H9 (cell line): ENCODE measurements at regions not wholly inside any gene's neighbourhood (a gene's known extent, or its start where the extent isn't known, plus 50 kb on each side); places are given as distances from the start of the nearest gene placed in this dataset.

Experiments
- DNase-seq: peaks from one replicate; pipeline ENCODE4 v3.0.0-alpha.2; 2017
- H2AFZ ChIP-seq: one replicate; pipeline ENCODE4 v1.6.1; 2013; ENCODE audit warnings: mild to moderate bottlenecking, low read length, control low read depth, moderate library complexity
- H2AK5ac ChIP-seq: 2 replicates; pipeline ENCODE4 v1.6.1; 2013; ENCODE audit warnings: low read length, control low read depth, mixed read lengths; ENCODE audit not compliant: insufficient read length
- H2BK120ac ChIP-seq: one replicate; pipeline ENCODE4 v1.6.1; 2013; ENCODE audit warnings: low read depth, mild to moderate bottlenecking, low read length, control low read depth, inconsistent platforms; ENCODE audit not compliant: poor library complexity, severe bottlenecking
- H2BK12ac ChIP-seq: 2 replicates; pipeline ENCODE4 v1.6.1; 2013; ENCODE audit warnings: low read length, control low read depth, mixed read lengths, low read depth; ENCODE audit not compliant: insufficient read length
- H2BK15ac ChIP-seq: 2 replicates; pipeline ENCODE4 v1.6.1; 2013; ENCODE audit warnings: low read depth, low read length, control low read depth
- H2BK20ac ChIP-seq: one replicate; pipeline ENCODE4 v1.6.1; 2013; ENCODE audit warnings: low read depth, mild to moderate bottlenecking, low read length, control low read depth, inconsistent platforms; ENCODE audit not compliant: poor library complexity, severe bottlenecking
- H2BK5ac ChIP-seq: 2 replicates; pipeline ENCODE4 v1.6.1; 2013; ENCODE audit warnings: low read length, control low read depth, mixed read lengths; ENCODE audit not compliant: insufficient read length
- H3K14ac ChIP-seq: 2 replicates; pipeline ENCODE4 v1.6.1; 2013; ENCODE audit warnings: low read length, control low read depth; ENCODE audit not compliant: insufficient read depth
- H3K18ac ChIP-seq: 2 replicates; pipeline ENCODE4 v1.6.1; 2013; ENCODE audit warnings: low read depth, mild to moderate bottlenecking, mixed read lengths, low read length, control low read depth; ENCODE audit not compliant: insufficient read length
- H3K23ac ChIP-seq: 2 replicates; pipeline ENCODE4 v1.6.1; 2013; ENCODE audit warnings: low read length, control low read depth, mixed read lengths, low read depth; ENCODE audit not compliant: insufficient read length
- H3K23me2 ChIP-seq: 2 replicates; pipeline ENCODE4 v1.6.1; 2013; ENCODE audit warnings: low read depth, mild to moderate bottlenecking, mixed read lengths, low read length, control low read depth; ENCODE audit not compliant: insufficient read length, poor library complexity, severe bottlenecking
- H3K27ac ChIP-seq: 2 replicates; pipeline ENCODE4 v1.5.1; 2013; ENCODE audit warnings: low read length, control low read depth, mixed read lengths, low read depth; ENCODE audit not compliant: insufficient read length
- H3K27me3 ChIP-seq: 2 replicates; pipeline ENCODE4 v1.6.1; 2013; ENCODE audit warnings: low read length, control low read depth, inconsistent platforms; ENCODE audit not compliant: insufficient read depth
- H3K4ac ChIP-seq: 2 replicates; pipeline ENCODE4 v1.6.1; 2013; ENCODE audit warnings: low read depth, mild to moderate bottlenecking, control low read depth, inconsistent platforms, low read length, moderate library complexity
- H3K4me1 ChIP-seq: 2 replicates; pipeline ENCODE4 v1.6.1; 2013; ENCODE audit warnings: low read length, control low read depth, inconsistent platforms; ENCODE audit not compliant: insufficient read depth
- H3K4me2 ChIP-seq: 2 replicates; pipeline ENCODE4 v1.6.1; 2013; ENCODE audit warnings: low read length, control low read depth, mixed read lengths; ENCODE audit not compliant: insufficient read length, insufficient read depth
- H3K56ac ChIP-seq: 2 replicates; pipeline ENCODE4 v1.6.1; 2013; ENCODE audit warnings: low read depth, mild to moderate bottlenecking, mixed read lengths, low read length, control low read depth; ENCODE audit not compliant: insufficient read length
- H3K79me1 ChIP-seq: 2 replicates; pipeline ENCODE4 v1.6.1; 2013; ENCODE audit warnings: low read depth, mild to moderate bottlenecking, moderate library complexity, low read length, control low read depth, inconsistent platforms; ENCODE audit not compliant: insufficient read depth, poor library complexity, severe bottlenecking
- H3K79me2 ChIP-seq: 2 replicates; pipeline ENCODE4 v1.6.1; 2013; ENCODE audit warnings: low read length, control low read depth, inconsistent platforms; ENCODE audit not compliant: insufficient read depth
- H3K9ac ChIP-seq: 2 replicates; pipeline ENCODE4 v1.6.1; 2013; ENCODE audit warnings: low read length, control low read depth, mixed read lengths; ENCODE audit not compliant: insufficient read length; ENCODE audit errors: extremely low read depth
- H3K9me3 ChIP-seq: one replicate; pipeline ENCODE4 v1.6.1; 2013; ENCODE audit warnings: low read depth, low read length, inconsistent platforms; ENCODE audit not compliant: control insufficient read depth
- H3T11ph ChIP-seq: one replicate; pipeline ENCODE4 v1.6.1; 2013; ENCODE audit warnings: mild to moderate bottlenecking, low read length, control low read depth, inconsistent platforms
- H4K20me1 ChIP-seq: one replicate; pipeline ENCODE4 v1.6.1; 2013; ENCODE audit not compliant: control insufficient read depth, insufficient read length, insufficient read depth
- H4K5ac ChIP-seq: 2 replicates; pipeline ENCODE4 v1.6.1; 2013; ENCODE audit warnings: low read depth, mild to moderate bottlenecking, mixed read lengths, low read length, control low read depth; ENCODE audit not compliant: insufficient read length
- H4K8ac ChIP-seq: replicated peaks from 2 replicates; pipeline ENCODE4 v1.6.1; 2013; ENCODE audit warnings: low read length, control low read depth, mixed read lengths, low read depth; ENCODE audit not compliant: insufficient read length
- H4K91ac ChIP-seq: 2 replicates; pipeline ENCODE4 v1.6.1; 2013; ENCODE audit warnings: low read depth, mild to moderate bottlenecking, moderate library complexity, mixed read lengths, low read length, control low read depth; ENCODE audit not compliant: insufficient read length
- H3K27ac Mint-ChIP-seq, 3 experiments: 2 replicates in 2 of 3; 3 replicates in 1 of 3; pipeline ENCODE4 v1.8.0; 2020 to 2021; ENCODE audit warnings: mixed read lengths in 3 of 3, mild to moderate bottlenecking in 1 of 3, moderate library complexity in 1 of 3
- H3K27me3 Mint-ChIP-seq: 2 replicates; pipeline ENCODE4 v1.8.0; 2021; ENCODE audit warnings: low read depth, mild to moderate bottlenecking, moderate library complexity, mixed read lengths
- H3K36me3 Mint-ChIP-seq, 3 experiments: 2 replicates in 2 of 3; 3 replicates in 1 of 3; pipeline ENCODE4 v1.8.0; 2020 to 2021; ENCODE audit warnings: low read depth in 3 of 3, mixed read lengths in 3 of 3; ENCODE audit not compliant: insufficient read depth in 1 of 3
- H3K4me1 Mint-ChIP-seq, 2 experiments: 2 replicates each; pipeline ENCODE4 v1.8.0; 2020; ENCODE audit warnings: mixed read lengths in 2 of 2
- H3K4me3 Mint-ChIP-seq, 2 experiments: 2 replicates in 1 of 2; 3 replicates in 1 of 2; pipeline ENCODE4 v1.8.0; 2020 to 2021; ENCODE audit warnings: mild to moderate bottlenecking in 2 of 2, mixed read lengths in 2 of 2, moderate library complexity in 1 of 2
- H3K9me3 Mint-ChIP-seq, 2 experiments: 2 replicates in 1 of 2; 3 replicates in 1 of 2; pipeline ENCODE4 v1.8.0; 2020; ENCODE audit warnings: mild to moderate bottlenecking in 2 of 2, mixed read lengths in 2 of 2, moderate library complexity in 1 of 2
- CTCF ChIP-seq: fragments of 200-600 bp; sonication (generic); conservative IDR thresholded peaks from 3 replicates; pipeline ENCODE4 v1.8.0; 2021; ENCODE audit warnings: antibody characterized with exemption, mild to moderate bottlenecking
- WGBS: extraction: QIAGEN DNeasy Blood & Tissue Kit; methylation state at CpG from one replicate; pipeline ENCODE4 v1.1.7; 2013; ENCODE audit warnings: missing lambda C conversion rate, low lambda C conversion rate, mixed read lengths; ENCODE audit not compliant: insufficient read length; ENCODE audit errors: extremely low coverage; 5-methylcytosine and 5-hydroxymethylcytosine counted together

GRCh38 chr12:65646127-65646643 lies 178.1 kb upstream of the HMGA2 start:
- no peak overlapping the region for H3K27ac ChIP-seq
- no CpG with 5 or more reads among the region's 11 CpGs for WGBS
- no peaks in the 10 kb centered on the region for H3K9me3 ChIP-seq
- no peak overlapping the region for H3T11ph ChIP-seq
- no peak overlapping the region for H4K5ac ChIP-seq
- no peak overlapping the region for H2AFZ ChIP-seq
- no peak overlapping the region for H2BK12ac ChIP-seq
- H4K20me1 ChIP-seq, result no peaks in the 10 kb centered on the region
- no peak overlapping the region for H4K91ac ChIP-seq
- Mint-ChIP-seq H3K4me3 (no peak overlapping the region), H3K27ac (no peak overlapping the region), H3K27me3 (no peaks in the 10 kb centered on the region), H3K36me3 (no peaks in the 10 kb centered on the region), H3K4me1 (no peaks in the 10 kb centered on the region), H3K9me3 (no peaks in the 10 kb centered on the region)
- H3K79me1 ChIP-seq, result no peaks in the 10 kb centered on the region
- H4K8ac ChIP-seq, result no peak overlapping the region
- no peak overlapping the region for H3K56ac ChIP-seq
- H3K4me2 ChIP-seq, result no peak overlapping the region
- no peak overlapping the region for H3K9ac ChIP-seq
- no peak for DNase-seq
- no peaks in the 10 kb centered on the region for H3K23me2 ChIP-seq
- H2AK5ac ChIP-seq, result no peak overlapping the region
- no peak overlapping the region for H3K18ac ChIP-seq
- no peaks in the 10 kb centered on the region for H3K27me3 ChIP-seq
- no peak overlapping the region for H3K4ac ChIP-seq
- no peaks in the 10 kb centered on the region for H3K4me1 ChIP-seq
- no peak for TF ChIP-seq CTCF
- H3K14ac ChIP-seq, result no peak overlapping the region
- no peaks in the 10 kb centered on the region for H3K79me2 ChIP-seq
- H3K23ac ChIP-seq, result no peak overlapping the region
- no peak overlapping the region for H2BK5ac ChIP-seq
- no peak overlapping the region for H2BK20ac ChIP-seq
- no peak overlapping the region for H2BK120ac ChIP-seq
- H2BK15ac ChIP-seq, result no peak overlapping the region
